DND-41 (cell line): ENCODE measurements at regions not wholly inside any gene's neighbourhood (a gene's known extent, or its start where the extent isn't known, plus 50 kb on each side); places are given as distances from the start of the nearest gene placed in this dataset.

Experiments used
- CTCF ChIP-seq: IDR thresholded peaks from 2 replicates; pipeline ENCODE4 v1.5.1; 2012; ENCODE audit warnings: borderline replicate concordance, low read length, moderate library complexity, mild to moderate bottlenecking; ENCODE audit not compliant: poor library complexity, severe bottlenecking; ENCODE audit errors: extremely low read depth
- EZH2 ChIP-seq: IDR thresholded peaks from 3 replicates; pipeline ENCODE4 v1.6.1; 2012; ENCODE audit warnings: borderline replicate concordance, low read depth, mild to moderate bottlenecking, moderate library complexity, low read length, inconsistent platforms; ENCODE audit not compliant: severe bottlenecking

- TF ChIP-seq CTCF: no peak
- TF ChIP-seq EZH2: no peak
These were observed 86.6 kb upstream of the ERRFI1 start for GRCh38 chr1:8112611-8113261.
